ENCODE measurements at regions not wholly inside any gene's neighbourhood (a gene's known extent, or its start where the extent isn't known, plus 50 kb on each side); places are given as distances from the start of the nearest gene placed in this dataset.
"Not testable (repeated sequence)": the region's sequence is repeated elsewhere in the genome, so short reads cannot be mapped to it uniquely, and the experiment has no call there.

DNA sequence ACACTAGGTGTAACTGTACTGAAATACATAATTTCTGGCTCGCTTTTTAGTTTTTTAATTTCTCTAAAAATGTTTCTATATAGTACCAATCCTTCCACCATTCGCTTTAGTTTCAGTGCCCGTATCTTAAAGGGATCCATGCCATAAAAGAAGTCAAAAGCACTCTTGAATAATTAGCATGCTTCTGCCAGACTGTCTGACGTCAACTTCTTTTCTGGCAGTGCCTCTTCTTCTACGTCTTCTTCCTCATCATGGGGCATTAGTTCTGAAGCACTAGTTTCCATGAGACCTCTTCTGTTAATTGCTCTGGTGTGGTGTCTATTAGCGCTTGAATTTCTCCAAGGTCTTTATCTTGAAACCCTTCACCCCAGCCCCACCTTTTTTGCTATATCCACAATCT is 93.8 kb upstream of the DOCK9 start:
- ChIA-PET POLR2A (no interaction called here), CTCF (no interaction called here)

DNA sequence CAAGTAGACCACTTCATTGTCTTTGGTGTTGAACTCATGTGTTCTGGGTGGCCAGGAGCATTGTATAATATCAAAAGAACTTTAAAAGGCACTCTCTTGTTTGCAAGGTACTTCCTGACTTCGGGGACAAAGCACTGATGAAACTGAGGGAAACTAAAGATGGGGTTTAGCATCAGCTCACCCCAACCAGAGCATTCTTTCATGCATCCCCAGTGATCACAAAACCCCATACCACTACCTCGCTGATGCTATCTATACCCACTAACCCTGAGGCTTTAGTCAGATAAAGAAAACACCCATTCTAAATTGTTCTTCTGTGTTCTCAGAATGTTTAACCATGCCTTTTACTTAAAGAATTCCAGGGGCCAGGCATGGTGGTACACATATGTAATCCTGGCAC is 94.5 kb upstream of the DOCK9 start:
- ChIA-PET CTCF (no interaction called here), POLR2A (no interaction called here)

DNA sequence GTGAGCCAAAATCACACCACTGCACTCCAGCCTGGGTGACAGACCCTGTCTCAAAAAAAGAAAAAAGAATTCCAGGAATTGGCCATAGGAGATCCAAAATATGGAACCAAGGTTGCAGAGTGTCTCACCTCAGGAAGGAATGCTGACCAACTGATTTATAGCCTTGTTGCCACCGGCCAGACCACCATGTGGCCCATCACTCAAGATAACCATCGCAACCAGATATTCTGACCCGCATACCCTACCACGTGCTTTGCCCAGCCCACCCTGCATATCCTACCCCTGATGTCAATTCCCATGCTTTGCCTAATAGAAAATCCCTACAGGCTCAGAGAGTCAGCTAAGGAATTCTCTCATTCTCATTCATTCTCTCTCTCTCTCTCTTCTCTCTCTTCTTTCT is 95.1 kb upstream of the DOCK9 start:
- ChIA-PET POLR2A (interaction anchor here (0.6 kb wide), 1 partner anchor 127 kb away, joined by 3 read pairs; no protein-coding TSS in a partner anchor), CTCF (no interaction called here)

DNA sequence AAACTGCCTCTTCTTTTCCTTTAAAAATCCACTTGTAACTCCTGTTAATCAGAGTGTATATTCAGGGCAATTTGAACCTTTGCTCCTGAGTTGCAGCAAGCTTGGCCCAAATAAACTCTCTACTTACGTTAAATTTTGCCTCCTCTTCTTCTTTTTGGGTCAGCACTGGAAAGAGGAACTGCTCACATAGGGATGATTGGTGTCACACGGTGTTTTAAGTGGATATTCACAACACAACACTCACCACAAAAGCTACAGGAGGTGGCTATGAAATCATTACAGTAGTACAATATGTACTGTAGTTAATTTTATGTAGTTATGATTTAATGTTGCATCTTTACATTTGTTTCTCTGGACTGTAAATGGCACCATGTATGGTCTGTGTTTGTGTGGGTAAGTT is 96.8 kb upstream of the DOCK9 start:
- ChIA-PET CTCF (no interaction called here), POLR2A (interaction anchor here (1.4 kb wide), 1 partner anchor 12 kb away, joined by 3 read pairs; no protein-coding TSS in a partner anchor)

DNA sequence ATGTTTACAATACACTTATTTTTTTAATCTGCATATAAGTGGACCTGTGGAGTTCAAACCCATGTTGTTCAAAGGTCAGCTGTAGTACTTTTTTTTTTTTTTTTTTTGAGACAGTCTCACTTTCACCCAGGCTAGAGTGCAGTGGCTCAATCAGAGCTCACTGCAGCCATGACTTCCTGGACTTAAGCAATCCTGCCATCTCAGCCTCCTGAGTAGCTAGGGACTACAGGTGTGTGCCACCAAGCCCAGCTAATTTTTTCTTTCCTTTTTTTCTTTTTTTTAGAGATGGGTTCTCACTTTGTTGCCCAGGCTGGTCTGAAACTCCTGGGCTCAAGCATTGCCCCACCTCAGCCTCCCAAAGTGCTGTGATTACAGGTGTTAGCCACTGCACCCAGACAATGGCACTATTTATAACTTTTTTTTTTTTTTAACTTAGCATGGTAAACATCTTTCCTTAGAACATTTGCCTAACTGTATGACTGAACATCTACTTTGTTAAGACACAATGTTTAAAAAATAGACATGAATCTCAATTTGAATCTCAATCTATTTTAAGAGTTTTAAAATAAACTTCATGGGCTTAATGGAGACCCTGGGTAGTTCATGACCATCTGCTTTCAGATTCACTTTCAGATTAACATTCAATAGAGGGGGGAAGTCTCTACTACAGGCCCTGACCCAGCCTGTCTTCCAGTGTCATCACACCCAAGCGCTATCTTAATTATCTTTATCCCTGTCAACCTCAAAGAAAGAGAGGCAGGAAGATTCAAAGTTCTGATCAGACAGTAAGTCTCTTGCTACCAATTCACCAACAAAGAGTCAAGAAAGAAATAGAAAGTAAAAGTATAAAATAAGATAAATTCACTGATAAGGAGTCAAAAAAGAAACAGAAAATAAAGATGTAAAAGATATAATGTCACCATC is 97.7 kb upstream of the DOCK9 start:
- POLR2A ChIA-PET, result interaction anchor here (1.4 kb wide), 1 partner anchor 11 kb away, joined by 3 read pairs; no protein-coding TSS in a partner anchor
- CTCF ChIA-PET, result interaction anchor here (0.7 kb wide), 1 partner anchor 191 kb away, joined by 3 read pairs; no protein-coding TSS in a partner anchor

DNA sequence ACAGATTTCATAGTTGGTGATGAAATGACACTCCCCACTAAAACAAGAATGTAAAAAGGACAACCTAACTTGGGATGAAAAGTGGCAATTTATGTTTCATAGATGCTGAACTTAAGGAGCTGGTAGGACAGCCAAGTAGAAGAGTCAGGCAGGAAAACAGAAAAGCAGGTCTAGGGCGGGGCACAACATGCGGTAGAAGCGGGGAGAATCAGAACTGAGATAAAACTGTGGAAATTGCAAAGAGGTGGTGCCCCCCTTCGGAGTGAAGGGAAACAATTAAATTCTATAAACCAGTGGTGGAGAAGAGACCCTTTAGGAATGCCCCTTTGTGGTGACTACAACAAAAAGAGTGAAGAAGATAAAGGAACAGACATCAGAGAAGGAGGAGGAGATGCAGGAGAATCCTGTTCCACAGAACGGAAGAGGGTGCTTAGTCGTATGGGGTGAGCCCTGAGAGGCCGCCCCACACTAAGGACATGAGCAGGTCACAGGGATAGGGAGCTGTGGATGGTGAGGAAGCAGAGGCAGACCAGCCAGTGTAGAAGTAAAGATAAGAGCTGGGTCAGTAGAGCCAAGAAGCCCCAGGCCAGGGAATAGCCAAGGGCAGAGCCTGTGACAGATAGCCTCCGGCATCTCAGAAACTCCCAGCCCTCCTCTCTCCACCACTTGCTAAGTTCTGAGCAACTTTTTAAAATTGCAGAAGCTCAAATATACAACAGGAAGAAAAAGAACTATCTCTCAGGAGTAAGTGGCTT is 100.3 kb upstream of the DOCK9 start:
- POLR2A ChIA-PET, result no interaction called here

DNA sequence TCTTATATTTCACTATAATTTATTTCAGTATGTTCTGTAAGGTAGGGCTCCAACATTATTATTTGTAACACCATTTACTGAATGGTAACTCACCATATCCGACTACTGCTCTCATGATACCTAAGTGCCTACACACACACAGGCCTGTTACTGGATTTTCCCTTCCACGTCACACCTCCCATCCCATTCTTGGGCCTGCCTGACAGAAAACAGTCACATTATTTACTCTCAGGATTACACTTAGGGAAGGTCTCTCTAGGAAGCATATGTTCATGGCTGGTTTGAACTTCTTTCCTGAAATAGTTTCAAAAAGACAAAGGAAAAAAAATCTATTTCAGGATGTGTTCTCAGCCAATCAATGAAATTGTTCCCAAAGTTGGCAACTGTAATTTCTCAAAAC is 102.3 kb upstream of the DOCK9 start:
- ChIA-PET CTCF (no interaction called here), POLR2A (no interaction called here)

More for the DNA sequence above, 100.3 kb upstream of the DOCK9 start:
- CTCF ChIA-PET, result no interaction called here

DNA sequence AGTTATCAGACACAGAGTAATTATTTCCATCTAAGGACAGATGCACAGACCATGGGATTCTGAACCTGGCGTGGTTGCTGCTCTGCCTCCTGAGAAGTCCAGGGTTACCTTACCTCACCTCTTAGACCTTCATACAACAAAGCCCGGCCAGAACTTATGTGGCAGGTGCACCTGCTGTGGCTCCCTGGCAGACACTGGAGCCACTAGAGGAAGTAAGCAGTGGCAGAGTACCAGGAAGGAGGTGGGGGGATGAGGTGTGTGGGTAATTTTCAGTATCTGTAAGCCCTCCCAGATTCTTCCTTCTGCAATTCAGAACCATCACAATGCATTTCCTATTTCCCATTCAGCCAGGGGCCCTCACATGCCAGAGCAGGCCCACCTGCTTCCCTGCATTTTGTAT is 106.1 kb upstream of the DOCK9 start:
- ChIA-PET POLR2A (no interaction called here), CTCF (no interaction called here)

DNA sequence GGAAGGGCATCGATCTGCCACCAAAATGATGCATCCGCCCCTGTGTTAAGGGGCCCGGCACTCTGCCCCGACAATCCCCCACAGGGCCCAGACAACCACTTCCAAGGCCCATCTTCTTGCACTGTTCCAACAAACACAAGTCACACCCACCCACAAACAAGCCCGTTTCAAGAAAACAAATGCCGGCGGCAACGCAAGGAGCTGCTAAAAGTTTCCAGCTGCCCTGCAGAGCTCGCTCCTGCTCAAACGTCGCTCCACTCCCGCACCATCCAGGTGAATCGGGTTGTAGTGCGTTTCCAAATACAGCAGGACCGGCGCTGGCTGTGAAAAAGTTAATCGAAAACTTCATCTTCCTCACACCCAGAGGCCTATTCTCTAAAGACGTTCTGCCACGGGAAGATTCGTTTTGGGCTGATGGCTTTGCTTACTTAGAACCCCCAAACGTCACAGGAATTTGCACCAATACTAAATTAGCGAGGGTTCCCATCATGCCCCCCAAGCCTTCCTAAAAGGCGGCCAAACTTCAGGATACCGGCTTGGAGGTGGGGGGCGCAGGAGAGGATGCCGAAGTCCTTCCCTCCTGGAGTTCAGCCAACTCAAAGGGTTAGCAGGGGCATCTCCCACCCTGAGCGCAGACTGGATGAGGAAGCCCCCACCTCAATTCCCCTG is 107.4 kb upstream of the DOCK9 start:
- ChIA-PET POLR2A (no interaction called here), CTCF (no interaction called here)

DNA sequence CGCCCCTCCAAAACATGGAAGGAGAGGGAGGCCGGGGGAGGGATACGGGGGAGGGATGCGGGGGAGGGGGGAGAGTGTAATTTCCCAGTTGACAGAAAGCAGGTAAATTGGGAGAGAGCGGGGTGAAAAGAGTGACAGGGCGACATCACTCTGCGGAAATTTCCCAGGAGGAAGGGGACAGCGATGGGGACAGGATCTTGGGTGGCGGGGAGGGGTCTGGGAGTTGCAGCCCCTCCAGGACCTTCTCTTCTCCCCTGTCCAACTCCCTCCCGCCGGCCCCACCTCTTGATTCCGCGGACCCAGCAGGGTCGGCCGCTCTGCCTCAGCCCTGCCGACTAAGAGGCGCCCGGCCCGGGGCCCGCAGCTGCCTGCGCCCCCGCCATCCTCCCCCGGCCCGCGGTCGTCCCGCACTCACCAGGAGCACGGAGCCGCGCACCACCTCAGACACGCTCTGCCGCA is 108.0 kb upstream of the DOCK9 start:
- POLR2A ChIA-PET, result no interaction called here
- CTCF ChIA-PET, result interaction anchor here (0.5 kb wide), 1 partner anchor 34 kb away, joined by 4 read pairs; no protein-coding TSS in a partner anchor

DNA sequence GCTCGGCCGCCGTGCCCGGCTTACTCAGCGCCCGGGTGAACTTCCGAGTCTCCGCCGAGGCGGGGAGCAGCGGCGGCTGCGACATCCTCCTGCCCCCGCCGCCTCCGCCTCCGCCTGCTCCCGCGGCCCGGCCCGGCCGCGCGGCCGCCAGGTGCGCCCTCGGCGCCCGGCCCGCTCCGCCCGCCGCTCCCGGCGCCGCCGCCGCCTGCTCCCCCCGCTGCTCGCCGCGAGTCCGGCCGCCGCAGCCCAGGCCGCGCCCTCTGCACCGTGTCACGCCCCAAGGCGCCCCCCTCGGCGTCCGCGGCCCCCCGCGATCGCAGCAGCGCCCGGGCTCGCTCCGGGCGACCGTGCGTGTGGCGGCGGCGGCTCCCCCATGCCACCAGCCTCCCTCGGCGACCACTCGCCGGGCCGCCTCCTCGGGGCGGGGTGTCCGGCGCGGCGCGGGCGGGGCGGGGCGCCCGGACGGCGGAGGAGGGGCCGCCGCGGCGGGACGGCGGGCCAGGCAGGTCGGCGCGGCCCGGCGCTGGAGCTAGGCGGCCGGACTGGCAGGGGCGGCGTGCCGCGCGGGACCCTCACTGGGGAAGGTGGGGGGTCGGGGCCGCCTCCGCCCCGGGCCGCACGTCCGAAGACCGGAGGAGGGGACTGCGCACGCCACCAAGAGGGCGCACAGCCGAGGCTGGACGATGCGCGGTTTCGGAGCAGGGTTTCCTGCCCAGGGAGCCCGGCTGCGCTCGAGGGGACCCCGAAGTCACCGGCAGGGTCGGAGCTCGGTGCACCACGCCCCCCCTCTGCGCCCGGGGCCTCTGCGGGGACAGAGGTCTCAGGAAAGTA is 108.6 kb upstream of the DOCK9 start:
- POLR2A ChIA-PET, result interaction anchor here (1.2 to 1.3 kb wide), 2 partner anchors 12 to 114 kb away, joined by 3 read pairs; partner anchors contain the start of gene UBAC2
- CTCF ChIA-PET, result interaction anchor here (0.5 to 1.2 kb wide), 5 partner anchors 19 to 114 kb away, joined by 3 to 4 read pairs (median 3); partner anchors contain the start of gene UBAC2

DNA sequence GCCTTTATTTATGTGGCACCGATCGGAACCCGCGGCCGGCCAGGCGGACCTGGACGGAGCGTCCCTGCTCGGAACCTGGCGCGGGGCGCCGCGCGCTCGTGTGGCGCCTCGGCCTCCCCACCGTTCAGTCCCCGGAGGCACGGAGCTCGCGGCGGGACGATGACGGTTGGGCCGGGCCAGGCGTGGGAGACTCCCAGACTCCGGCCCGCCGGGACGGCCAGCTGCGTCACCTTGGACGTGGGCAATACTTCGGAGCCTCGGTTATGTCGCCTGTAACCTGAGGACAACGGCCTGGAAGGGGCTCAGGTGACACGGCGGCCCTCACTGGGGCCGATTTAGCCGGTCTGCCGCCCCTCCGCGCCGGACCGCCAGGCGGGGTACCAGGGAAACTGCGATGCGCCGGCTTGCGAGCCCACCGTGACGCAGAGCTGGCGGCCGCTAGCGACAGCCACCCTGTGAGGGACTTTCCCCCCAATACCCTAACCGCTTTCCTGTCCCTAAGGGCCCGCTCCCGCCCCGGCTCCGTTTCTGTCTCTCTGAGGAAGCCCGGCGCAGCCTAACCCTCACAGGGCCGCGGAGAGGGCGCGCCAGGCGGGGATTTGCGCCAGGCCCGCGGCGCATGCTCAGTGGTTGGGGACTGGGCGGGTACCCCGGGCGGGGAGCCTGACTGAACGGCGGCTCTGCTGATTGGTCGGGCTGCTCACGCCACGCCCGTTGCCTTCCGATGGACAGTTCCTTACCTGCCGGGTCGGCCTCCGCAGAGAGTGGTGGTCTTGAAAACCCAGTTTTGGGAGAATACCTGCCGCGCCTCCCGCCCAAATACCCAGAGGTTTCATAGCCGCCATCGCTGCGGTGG is 109.5 kb upstream of the DOCK9 start:
- POLR2A ChIA-PET, result interaction anchor here (1.2 to 1.3 kb wide), 2 partner anchors 12 to 113 kb away, joined by 3 read pairs; partner anchors contain the start of gene UBAC2
- CTCF ChIA-PET, result interaction anchor here (0.5 to 1.2 kb wide), 5 partner anchors 20 to 113 kb away, joined by 3 read pairs; partner anchors contain the start of gene UBAC2

DNA sequence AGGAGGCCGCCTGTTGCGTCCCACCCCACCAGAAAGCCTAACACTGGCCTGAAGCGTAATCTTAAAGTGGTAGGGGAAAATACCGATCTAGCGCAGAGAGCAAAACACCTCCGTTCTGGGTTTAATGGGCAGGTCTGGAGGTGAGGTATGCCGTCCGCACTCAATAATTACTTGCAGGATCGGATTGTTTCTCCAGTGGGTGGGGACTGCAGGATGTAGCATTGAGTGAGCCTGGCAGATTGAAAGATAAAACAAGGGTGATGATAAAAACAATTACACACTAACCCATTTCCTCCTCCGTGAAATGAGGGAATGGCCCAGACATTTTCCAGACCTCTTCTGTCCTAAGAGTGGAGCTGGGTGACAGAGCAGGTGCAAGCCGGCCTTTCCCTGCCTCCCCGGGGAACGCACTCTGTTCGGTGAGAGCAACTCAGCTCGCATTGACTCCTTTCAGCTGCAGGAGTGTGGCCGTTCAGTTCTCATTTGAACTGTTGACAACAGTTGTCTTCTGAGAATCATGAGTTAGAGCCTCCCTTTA is 110.2 kb upstream of the DOCK9 start:
- ChIA-PET POLR2A (interaction anchor here (0.6 to 1.3 kb wide), 3 partner anchors 63 to 162 kb away, joined by 3 read pairs; partner anchors contain the start of gene UBAC2), CTCF (interaction anchor here (0.9 to 1.2 kb wide), 3 partner anchors 21 to 112 kb away, joined by 3 read pairs; partner anchors contain the start of gene UBAC2)

DNA sequence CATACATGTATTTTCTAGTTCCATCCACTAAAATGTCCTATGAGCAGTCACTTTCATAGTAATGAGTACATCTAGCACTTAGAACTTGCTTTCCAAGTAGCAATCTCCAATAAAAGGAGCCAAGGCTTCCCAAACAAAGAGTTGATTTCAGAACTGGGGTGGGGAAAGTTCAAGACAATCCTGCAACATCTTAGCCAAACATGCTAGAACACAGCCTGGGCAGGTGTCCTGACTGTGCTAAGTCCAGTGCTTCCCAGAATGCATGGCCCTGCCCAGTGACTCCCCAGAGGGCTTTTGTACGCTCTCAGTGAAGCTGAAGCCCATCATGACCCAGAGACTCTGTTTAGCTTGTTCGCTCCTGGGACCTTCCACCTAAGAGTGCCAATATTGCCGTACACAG is 106.7 kb upstream of the UBAC2 start:
- CTCF ChIA-PET, result no interaction called here
- POLR2A ChIA-PET, result no interaction called here

DNA sequence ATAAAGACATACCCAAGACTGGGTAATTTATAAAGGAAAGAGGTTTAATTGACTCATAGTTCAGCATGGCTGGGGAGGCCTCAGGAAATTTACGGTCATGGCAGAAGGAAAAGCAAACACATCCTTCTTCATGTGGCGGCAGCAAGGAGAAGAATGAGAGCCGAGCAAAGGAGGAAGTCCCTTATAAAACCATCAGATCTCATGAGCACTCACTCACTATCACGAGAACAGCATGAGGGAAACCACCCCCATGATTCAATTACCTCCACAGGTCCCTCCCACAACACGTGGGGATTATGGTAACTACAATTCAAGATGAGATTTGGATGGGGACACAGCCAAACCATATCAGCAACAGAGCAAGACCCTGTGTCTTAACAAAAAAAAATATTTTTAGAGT is 98.8 kb upstream of the UBAC2 start:
- POLR2A ChIA-PET, CTCF ChIA-PET: not testable (repeated sequence)

DNA sequence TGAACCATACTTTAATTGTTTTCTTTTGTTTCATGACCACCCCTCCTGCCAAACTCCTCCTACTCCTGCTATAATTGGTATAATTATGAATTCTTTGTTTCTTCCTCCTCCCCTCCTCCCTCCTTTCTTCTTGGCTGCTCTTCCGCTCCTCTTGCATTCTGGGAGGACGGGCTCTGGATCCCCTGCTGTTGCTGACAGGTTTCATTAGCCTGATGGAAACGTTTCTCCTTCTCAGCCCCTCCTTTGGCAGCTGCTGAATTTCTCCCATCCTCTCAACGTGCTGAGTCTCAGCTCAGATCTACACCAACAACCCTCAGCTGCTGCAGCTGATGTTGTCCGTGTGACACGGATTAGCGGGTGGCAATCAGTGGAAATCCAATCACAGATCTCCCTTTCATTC is 97.1 kb upstream of the UBAC2 start:
- POLR2A ChIA-PET, result no interaction called here
- CTCF ChIA-PET, result no interaction called here

DNA sequence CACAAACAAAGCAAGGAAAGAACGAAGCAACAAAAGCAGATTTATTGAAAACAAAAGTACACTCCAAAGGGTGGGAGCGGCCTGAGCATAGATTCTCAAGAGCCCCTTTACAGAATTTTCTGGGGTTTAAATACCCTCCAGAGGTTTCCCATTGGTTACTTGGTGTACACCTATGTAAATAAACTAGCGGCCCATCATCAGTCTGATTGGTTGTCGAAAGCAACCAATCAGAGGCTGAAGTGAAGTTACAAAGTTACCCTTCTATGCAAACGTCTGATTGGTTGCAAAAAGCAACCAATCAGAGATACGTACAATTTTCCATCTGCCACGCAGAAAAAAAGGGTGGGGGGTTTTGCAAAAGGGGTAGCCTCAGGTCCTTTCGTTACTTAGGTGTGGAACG is 96.3 kb upstream of the UBAC2 start:
- CTCF ChIA-PET, result no interaction called here
- POLR2A ChIA-PET, result no interaction called here

DNA sequence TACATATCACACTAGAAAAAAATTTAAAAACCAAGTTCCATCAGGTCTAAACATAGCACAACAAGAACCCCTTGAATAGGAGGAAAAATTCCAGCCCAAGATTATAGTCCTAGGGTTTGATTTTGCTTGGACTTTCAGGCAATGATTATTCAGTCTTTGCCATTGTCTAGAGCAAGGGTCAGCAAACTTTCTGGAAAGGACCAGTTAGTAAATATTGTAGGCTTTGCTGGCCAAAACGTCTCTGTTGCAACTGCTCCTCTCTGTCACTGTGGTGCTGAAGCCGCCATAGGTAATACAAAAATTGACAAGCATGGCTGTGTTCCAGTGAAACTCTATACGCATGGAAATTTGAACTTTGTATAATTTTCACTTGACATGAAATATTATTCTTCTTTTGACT is 95.5 kb upstream of the UBAC2 start:
- CTCF ChIA-PET, result no interaction called here
- POLR2A ChIA-PET, result no interaction called here
